HG03432 (cell line): ENCODE measurements at regions not wholly inside any gene's neighbourhood (a gene's known extent, or its start where the extent isn't known, plus 50 kb on each side); places are given as distances from the start of the nearest gene placed in this dataset.
A peak's percentile ranks its signal among the peaks of the same experiment; 100 is the strongest.
"Not testable (repeated sequence)": the region's sequence is repeated elsewhere in the genome, so short reads cannot be mapped to it uniquely, and the experiment has no call there.

ENCODE experiments used
- ATAC-seq: cut with Tn5 transposase; IDR thresholded peaks from one replicate; pipeline ENCODE4 v1.9.1; 2021; ENCODE audit warnings: mild to moderate bottlenecking, moderate library complexity; ENCODE audit not compliant: unreplicated experiment

DNA sequence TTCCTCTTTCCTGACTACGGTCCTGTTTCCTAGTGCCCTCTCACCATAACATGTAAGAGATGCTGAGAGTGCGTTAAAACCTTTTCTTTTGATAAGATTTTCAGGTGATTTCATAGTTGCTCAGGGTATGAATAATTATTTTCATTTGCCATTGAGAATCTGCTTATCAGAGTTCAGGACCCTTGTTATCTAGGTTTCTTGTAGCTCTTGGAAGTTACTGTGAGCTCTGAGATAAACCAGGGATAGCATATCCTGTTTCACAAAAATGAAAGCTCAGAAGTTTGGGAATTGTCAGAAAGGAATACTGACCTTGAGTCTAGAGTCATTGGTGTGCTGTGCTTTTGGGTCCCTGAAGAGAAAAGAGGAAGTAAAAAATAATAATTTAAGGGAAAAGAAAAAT is 76.8 kb upstream of the PRKG1 start:
- ATAC-seq: no peak

DNA sequence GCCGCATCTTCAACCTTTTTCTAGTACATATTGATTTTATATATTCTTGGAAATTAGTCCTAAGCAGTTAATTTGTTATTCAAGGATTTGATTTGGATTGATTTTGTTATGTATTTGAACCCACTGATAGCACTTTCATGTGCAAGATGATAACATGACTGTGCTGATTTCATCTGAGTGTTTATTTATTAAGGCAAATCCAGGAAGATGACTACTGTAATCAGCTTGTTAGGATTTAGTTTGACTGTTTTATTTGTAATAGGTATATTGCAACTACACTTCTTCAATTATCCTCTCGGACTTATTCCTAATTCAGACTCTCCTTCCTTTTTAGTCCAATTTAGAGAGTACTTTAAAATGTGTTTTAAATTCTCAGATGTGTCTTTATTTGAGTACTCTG is 75.1 kb upstream of the PRKG1 start:
- no peak for ATAC-seq

DNA sequence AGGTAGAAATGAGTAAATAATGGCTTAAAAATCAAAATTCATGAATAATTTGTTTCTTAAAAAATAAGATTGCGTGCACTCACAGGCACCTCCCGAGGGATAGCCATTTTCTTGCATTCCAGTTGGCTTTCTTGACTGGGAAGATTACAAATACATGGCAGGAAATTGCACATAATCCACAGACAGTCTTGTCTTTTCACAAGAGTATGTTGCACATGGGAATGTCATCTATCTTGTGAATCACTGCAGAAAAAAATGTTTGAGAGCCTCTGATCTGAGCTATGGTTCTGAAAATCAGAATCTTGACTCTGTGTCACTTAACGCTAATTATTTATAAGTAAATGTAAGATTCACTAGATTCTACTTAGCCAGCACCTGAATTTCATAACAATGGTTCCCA is 74.1 kb upstream of the PRKG1 start:
- ATAC-seq: no peak

DNA sequence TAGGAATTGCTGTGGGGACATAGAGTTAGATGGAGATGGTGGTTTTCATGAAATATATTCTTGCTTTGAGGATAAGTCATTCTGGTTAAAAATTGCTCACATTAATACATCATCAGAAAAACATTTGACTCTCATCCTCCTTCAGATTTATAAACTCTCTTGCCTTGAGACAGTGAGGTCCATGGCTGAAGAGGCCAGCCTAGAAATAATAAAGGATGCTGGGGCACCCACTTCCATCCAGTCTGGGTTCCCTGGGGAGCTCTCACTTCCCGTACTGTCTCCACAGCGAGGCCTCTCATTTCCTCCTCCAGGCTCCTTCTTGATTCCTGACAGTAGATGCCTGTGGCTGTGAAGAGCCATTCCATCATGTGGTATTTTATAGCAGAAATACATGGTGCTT is 73.3 kb upstream of the PRKG1 start:
- no peak for ATAC-seq

DNA sequence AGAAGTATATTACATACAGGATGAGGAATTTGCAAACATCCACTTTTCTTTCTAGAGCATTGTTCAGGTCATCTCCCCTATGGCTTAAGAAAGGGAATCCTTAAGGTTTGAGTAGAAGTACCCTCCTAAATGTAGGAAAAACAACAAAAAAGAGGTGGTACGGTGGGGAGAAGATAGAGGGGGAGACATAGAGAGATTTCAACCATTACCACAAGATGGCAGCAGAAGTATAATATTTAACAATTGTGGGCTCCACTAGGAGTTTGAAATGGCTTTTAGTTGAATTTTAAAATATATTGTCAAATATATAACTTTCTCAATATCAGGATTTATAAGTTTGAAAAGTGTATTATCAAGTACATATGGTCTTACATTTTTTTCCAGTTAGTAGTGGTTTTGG is 72.7 kb upstream of the PRKG1 start:
- ATAC-seq: peak; percentile 67

DNA sequence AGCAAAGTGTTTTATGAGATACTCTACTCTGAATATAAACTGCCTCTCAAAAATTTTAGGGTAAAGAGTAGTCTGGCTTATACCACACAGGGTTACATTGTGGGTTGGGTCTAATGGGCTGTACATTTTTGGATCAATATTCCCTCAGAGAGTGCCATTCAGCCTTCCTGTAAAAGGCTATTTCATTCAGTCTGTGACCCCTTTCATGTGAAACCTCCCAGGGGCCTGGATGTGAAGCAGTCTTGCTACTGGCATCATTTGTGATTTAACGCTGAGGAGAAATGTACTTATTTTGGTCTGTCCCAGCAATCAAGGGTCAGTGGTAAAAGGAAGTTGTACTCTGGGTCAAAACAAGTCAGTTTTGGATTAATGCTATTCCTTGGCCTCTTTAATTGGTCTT is 71.8 kb upstream of the PRKG1 start:
- ATAC-seq: no peak

DNA sequence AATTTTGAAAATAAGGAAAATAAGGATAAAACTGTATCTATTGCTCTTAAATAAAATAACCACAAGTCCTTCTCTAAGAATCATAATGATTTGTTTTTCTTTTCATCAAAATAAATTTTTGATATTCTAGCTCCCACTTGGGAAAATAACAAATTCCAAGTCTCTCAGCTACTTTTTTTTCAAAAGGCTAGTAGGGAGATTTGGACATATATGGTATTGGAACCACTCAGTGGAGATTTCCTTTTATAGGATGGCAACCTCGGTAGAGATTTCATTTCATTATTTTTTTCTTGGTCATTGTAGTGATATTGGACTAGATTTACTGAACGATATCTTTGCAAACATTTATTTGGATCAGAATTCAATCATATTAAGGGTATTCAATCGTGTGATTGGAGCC is 69.5 kb upstream of the PRKG1 start:
- no peak for ATAC-seq

DNA sequence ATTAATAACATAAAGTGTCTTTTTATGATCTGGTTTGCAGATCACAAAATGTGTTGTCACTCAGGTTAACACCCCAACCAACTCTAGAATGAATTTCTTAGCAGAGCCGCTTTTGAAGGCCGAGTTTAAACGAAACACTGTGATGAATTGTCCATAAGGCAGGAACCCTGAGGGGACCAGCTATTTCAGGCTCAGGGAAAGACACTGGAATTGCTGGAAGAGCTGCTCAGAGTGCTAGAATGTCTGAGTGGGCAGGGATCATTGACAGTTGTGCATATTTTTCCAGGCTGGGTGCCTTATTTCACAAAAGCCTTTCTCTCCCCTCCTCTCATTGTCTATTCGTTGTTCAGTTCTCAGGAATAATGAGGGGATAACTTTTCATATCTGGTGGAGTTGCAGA is 68.7 kb upstream of the PRKG1 start:
- ATAC-seq: no peak

DNA sequence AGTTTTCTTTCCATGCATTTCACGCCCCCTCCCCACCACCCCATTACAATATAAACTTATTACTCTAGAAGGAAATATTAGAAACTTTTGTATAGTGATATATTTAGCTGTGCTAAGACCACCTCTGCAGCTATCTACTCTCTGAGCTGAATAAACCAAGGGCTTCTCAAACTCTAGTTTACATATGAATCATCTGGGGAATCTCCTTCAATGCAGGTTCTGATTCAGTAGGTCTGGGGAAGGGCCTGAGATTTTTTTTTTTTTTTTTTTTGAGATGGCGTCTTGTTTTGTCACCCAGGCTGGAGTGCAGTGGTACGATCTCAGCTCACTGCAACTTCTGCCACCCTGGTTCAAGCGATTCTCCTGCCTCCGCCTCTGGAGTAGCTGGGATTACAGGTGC is 67.6 kb upstream of the PRKG1 start:
- no peak for ATAC-seq

DNA sequence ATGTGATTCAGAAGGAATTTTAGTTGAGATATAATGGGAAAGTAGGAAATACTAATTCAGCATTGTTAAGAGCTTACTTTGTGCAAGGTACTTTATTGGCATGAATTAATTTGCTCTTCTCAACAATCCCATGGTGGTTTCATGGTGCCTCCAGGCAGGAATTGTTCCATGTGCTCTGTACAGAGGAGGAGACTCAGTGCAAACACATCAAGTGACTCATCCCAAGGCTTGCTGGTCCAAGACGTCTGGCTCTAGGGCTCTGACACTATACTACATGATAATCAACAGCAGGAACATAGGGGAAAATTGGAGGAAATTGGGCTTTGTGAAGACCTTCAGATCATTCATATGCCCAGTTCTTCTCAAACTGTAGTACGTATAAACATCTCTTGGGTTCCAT is 66.5 kb upstream of the PRKG1 start:
- no peak for ATAC-seq

DNA sequence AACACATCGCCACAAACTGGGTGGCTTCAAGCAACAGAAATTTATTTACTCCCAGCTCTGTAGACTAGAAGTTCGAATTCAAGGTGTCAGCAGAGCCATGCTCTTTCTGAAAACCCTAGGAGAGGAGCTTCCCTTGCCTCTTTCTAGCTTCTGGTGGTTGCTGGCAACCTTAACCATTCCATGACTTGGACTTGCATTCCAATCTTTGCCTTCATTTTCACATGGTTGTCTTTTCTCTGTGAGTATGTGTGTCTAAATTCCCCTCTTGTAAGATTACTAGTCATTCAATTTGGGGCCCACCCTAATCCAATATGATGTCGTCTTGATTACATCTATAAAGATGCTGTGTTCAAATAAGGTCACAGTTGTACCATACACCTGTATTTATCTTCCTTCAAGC is 65.9 kb upstream of the PRKG1 start:
- no peak for ATAC-seq

DNA sequence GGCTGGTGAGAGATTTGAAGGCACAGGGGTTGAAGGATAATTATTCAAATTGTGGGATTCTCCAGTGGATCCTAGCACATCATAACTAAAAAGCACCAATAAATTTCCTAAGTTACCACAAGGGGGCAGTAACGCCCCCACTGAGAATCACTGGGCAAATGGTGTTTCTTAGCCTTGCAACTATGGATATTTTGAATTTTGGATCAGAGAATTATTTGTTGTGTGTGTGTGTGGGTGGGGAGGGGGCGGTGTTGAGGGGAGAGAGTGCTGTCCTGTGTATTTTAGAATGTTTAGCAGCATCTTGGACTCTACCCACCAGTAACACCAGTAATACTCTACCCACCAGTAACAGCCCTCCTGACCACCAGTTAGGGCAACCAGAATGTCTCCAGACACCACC is 63.3 kb upstream of the PRKG1 start:
- ATAC-seq: peak; percentile 73

DNA sequence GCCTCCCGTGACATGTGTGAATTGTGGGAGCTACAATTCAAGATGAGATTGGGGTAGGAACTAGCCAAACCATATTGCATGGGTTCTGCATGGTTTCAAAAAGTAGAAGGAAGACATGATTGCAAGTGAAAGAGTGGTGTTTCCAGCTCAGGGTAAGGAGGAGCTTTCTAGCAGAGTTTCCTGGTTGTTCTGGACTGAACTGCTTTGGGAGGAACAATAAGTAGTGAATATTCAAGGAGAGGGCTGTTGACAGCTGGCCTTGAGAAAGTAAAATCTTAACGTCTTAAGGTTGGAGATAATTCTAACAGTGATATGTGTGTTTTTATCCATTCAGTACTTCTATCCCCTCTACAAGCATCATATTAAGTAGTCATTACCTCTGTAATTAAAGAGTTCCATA is 62.2 kb upstream of the PRKG1 start:
- no peak for ATAC-seq

DNA sequence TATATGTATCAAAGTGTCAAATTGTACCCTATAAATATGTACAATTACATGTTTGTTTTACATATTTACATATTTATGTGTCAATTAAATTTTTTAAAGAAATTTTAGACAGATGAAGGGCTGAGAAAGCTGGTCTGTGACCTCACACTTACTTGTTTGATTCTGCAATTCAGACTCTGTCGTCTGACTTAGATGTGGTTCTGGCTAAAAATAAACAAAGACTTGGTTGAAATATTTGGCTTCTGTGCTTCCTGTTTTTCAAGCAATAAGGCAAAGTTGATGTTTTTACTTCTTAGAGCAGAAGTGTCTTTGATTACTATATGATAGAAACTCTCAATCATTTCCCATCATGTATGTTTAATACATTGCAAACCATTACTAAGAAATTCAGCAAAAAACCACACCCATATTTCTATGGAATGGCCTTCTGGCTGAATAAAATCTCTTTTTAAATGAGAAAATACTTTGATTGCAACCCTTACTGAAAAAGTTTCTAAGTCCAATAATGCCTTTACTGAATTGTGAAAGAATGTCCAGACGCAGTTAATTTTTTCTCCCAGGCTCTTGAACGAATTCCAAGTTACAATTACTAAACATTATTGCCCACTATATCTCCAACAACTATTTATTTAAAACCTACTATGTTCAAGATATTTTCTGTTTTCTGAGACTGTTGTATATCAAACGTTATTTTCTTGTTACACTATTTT is 59.5 kb upstream of the PRKG1 start:
- no peak for ATAC-seq

DNA sequence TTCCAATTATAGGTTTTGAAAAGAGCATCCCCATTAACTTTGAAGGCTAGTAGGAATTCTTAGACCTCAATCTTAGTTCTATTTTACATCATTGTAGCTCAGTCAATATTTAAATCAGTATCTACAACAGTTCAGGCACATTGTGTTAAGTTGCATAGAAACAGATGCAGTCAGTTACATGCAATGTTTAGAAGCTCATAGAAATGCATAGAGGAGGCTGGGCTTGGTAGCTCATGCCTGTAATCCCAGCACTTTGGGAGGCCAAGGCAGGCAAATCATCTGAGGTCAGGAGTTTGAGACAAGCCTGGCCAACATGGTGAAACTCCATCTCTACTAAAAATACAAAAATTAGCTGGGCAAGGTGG is 58.9 kb upstream of the PRKG1 start:
- ATAC-seq: not testable (repeated sequence)

DNA sequence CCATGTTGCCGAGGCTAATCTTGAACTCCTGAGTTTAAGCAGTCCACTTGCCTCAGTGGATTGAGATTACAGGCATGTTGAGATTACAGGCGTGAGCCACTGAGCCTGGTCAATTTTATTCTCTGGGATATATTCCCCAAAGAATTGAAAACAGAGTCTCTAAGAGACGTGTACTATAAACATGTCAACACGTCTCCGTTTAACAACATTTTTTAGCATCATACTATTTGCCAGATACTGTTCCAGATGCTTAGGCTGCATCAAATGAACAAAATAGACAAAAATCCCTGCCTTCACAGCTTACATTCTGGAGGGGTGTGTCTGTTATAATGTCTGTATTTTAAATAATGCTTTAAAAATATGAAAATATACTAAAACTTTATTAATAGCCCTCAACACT is 54.1 kb upstream of the PRKG1 start:
- no peak for ATAC-seq

DNA sequence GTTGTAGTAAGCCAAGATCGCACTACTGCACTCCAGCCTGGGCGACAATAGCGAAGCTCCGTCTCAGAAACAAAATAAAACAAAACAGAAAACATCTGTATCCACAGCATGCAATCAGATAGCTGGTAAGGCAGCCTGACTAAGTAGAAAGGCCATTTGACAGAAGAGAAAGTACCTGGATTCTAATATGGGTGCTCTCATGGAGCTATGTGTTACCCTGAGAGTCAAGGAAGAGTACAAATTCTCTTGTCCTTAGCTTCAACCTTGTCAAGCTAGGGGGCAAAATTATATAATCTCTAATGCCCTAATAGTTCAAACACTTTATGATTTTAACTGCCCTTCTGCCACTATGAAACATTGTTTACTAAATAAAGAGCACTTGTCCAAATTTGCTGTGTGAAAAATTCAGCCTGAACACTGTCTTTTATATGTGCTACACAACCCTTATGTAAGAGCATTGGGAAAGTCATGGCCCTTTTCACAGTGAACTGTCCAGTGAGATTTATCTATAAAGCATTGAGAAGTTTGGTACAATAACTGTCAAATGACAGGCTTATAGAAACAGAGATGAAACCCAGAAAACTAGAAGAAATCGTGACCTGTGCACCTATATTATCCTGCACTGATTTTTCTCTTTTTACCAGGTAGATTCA is 51.2 kb upstream of the PRKG1 start:
- no peak for ATAC-seq

DNA sequence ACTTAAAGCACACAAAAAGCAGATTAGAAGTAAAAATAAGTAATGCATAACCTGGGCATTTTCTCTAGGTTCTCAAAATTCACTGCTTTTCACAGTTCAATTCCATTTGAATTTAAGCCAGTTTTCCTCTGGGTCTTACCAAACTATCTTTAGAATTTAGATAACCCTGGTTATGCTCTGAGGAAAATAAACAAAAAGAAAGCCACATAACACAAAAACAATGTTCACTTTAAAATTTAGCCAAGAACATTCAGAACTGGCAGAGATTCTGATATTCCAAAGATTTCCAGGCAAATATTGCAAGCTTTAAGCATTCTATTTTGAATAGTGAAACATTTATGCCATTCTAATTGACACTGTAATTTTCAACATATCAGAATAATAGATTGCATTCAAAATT is 50.7 kb upstream of the PRKG1 start:
- no peak for ATAC-seq
